HEK293 (cell line): ENCODE measurements at regions not wholly inside any gene's neighbourhood (a gene's known extent, or its start where the extent isn't known, plus 50 kb on each side); places are given as distances from the start of the nearest gene placed in this dataset.
A peak's percentile ranks its signal among the peaks of the same experiment; 100 is the strongest.

ENCODE experiments used
- CTCF ChIA-PET: fragments of 350-600 bp; formaldehyde crosslinking; extraction: SDS; loops from one replicate; lab custom pipeline; 2021; ENCODE audit warnings: antibody characterized with exemption; lab: Yijun Ruan, JAX
- POLR2A ChIA-PET: fragments of 300-600 bp; formaldehyde crosslinking; extraction: SDS; loops from one replicate; lab custom pipeline; 2020; ENCODE audit warnings: antibody characterized with exemption, inconsistent platforms; lab: Yijun Ruan, JAX
- H3K27ac ChIP-seq: fragments of 200-500 bp; sonication (Bioruptor generic); 2 replicates; pipeline ENCODE4 v1.5.1; 2014; ENCODE audit warnings: low read depth, low read length, control low read depth, inconsistent platforms; ENCODE audit errors: extremely low read depth
- H3K36me3 ChIP-seq, 2 experiments: fragments of 200-500 bp in 1 of 2; sonication (Bioruptor generic) in 1 of 2; 1 replicate in 1 of 2; 2 replicates in 1 of 2; pipeline ENCODE4 v1.5.1; 2014 to 2017; ENCODE audit warnings: inconsistent platforms in 2 of 2, low read length in 2 of 2; ENCODE audit not compliant: control insufficient read depth in 2 of 2, insufficient read depth in 1 of 2
- H3K4me1 ChIP-seq: fragments of 200-500 bp; sonication (Bioruptor generic); 2 replicates; pipeline ENCODE4 v1.5.1; 2014; ENCODE audit warnings: mild to moderate bottlenecking, low read length, inconsistent platforms; ENCODE audit not compliant: control insufficient read depth, insufficient read depth
- H3K4me3 ChIP-seq: 2 replicates; pipeline ENCODE4 v1.5.1; 2011; ENCODE audit warnings: low read depth, mild to moderate bottlenecking, control low read depth, low read length, moderate library complexity
- H3K9me3 ChIP-seq: fragments of 200-500 bp; sonication (Bioruptor generic); 2 replicates; pipeline ENCODE4 v1.5.1; 2014; ENCODE audit warnings: low read depth, low read length, inconsistent platforms; ENCODE audit not compliant: control insufficient read depth, insufficient read depth
- EGR2 ChIP-seq: fragments of 450-650 bp; formaldehyde crosslinking; IDR thresholded peaks from 2 replicates; pipeline ENCODE4 v1.5.1; 2016; ENCODE audit warnings: low read depth, missing biosample characterization, missing genetic modification characterization
- PRDM1 ChIP-seq: fragments of 450-650 bp; formaldehyde crosslinking; IDR thresholded peaks from 2 replicates; pipeline ENCODE4; 2016; ENCODE audit warnings: missing biosample characterization, missing genetic modification characterization
- SCRT2 ChIP-seq: fragments of 450-650 bp; formaldehyde crosslinking; IDR thresholded peaks from 2 replicates; pipeline ENCODE4 v1.5.1; 2016; ENCODE audit warnings: missing biosample characterization, missing genetic modification characterization
- SP2 ChIP-seq: fragments of 450-650 bp; formaldehyde crosslinking; IDR thresholded peaks from 2 replicates; pipeline ENCODE4 v1.5.1; 2016; ENCODE audit warnings: missing biosample characterization, missing genetic modification characterization
- YY1 ChIP-seq: fragments of 450-650 bp; formaldehyde crosslinking; IDR thresholded peaks from 2 replicates; pipeline ENCODE4 v1.5.1; 2018; ENCODE audit warnings: missing biosample characterization, missing genetic modification characterization
- ZBTB17 ChIP-seq: fragments of 450-650 bp; formaldehyde crosslinking; IDR thresholded peaks from 2 replicates; pipeline ENCODE4 v1.5.1; 2016; ENCODE audit warnings: missing biosample characterization, missing genetic modification characterization
- ZFHX2 ChIP-seq: fragments of 450-650 bp; formaldehyde crosslinking; conservative IDR thresholded peaks from 2 replicates; pipeline ENCODE4 v1.5.1; 2016; ENCODE audit warnings: missing biosample characterization, missing genetic modification characterization
- ZFP3 ChIP-seq: fragments of 450-650 bp; formaldehyde crosslinking; IDR thresholded peaks from 2 replicates; pipeline ENCODE4 v1.5.1; 2016; ENCODE audit warnings: low read depth, missing biosample characterization, missing genetic modification characterization
- ZFP37 ChIP-seq: fragments of 450-650 bp; formaldehyde crosslinking; IDR thresholded peaks from 2 replicates; pipeline ENCODE4 v1.5.1; 2016; ENCODE audit warnings: missing biosample characterization, missing genetic modification characterization
- ZFP41 ChIP-seq: fragments of 450-650 bp; formaldehyde crosslinking; IDR thresholded peaks from 2 replicates; pipeline ENCODE4 v1.5.1; 2016; ENCODE audit warnings: missing biosample characterization, missing genetic modification characterization, borderline replicate concordance
- ZNF391 ChIP-seq: fragments of 450-650 bp; formaldehyde crosslinking; IDR thresholded peaks from 2 replicates; pipeline ENCODE4 v1.5.1; 2016; ENCODE audit warnings: low read depth, missing biosample characterization, missing genetic modification characterization, borderline replicate concordance
- ZNF544 ChIP-seq: fragments of 450-650 bp; formaldehyde crosslinking; IDR thresholded peaks from 2 replicates; pipeline ENCODE4 v1.5.0; 2017; ENCODE audit warnings: missing biosample characterization, missing genetic modification characterization
- ZNF558 ChIP-seq: fragments of 450-650 bp; formaldehyde crosslinking; IDR thresholded peaks from 2 replicates; pipeline ENCODE4 v1.5.1; 2016; ENCODE audit warnings: missing biosample characterization, missing genetic modification characterization
- ZNF585B ChIP-seq: fragments of 450-650 bp; formaldehyde crosslinking; IDR thresholded peaks from 2 replicates; pipeline ENCODE4 v1.5.1; 2016; ENCODE audit warnings: missing biosample characterization, missing genetic modification characterization
- ZNF677 ChIP-seq: fragments of 450-650 bp; IDR thresholded peaks from 2 replicates; pipeline ENCODE4 v1.5.0; 2018; ENCODE audit warnings: missing biosample characterization, mild to moderate bottlenecking, missing genetic modification characterization, moderate library complexity
- ZNF707 ChIP-seq: fragments of 450-650 bp; formaldehyde crosslinking; IDR thresholded peaks from 2 replicates; pipeline ENCODE4 v1.5.1; 2016; ENCODE audit warnings: missing biosample characterization, missing genetic modification characterization
- TF ChIP-seq, protein P1 (sequence below): fragments of 450-650 bp; formaldehyde crosslinking; IDR thresholded peaks from 2 replicates; pipeline ENCODE4 v1.5.1; 2017; ENCODE audit warnings: missing biosample characterization, missing genetic modification characterization
- TF ChIP-seq, protein P2 (sequence below): fragments of 450-650 bp; formaldehyde crosslinking; IDR thresholded peaks from 2 replicates; pipeline ENCODE4 v1.5.1; 2017; ENCODE audit warnings: missing biosample characterization, missing genetic modification characterization
- TF ChIP-seq, protein P3 (sequence below): fragments of 450-650 bp; formaldehyde crosslinking; IDR thresholded peaks from 2 replicates; pipeline ENCODE4 v1.5.1; 2016; ENCODE audit warnings: missing biosample characterization, missing genetic modification characterization

DNA sequence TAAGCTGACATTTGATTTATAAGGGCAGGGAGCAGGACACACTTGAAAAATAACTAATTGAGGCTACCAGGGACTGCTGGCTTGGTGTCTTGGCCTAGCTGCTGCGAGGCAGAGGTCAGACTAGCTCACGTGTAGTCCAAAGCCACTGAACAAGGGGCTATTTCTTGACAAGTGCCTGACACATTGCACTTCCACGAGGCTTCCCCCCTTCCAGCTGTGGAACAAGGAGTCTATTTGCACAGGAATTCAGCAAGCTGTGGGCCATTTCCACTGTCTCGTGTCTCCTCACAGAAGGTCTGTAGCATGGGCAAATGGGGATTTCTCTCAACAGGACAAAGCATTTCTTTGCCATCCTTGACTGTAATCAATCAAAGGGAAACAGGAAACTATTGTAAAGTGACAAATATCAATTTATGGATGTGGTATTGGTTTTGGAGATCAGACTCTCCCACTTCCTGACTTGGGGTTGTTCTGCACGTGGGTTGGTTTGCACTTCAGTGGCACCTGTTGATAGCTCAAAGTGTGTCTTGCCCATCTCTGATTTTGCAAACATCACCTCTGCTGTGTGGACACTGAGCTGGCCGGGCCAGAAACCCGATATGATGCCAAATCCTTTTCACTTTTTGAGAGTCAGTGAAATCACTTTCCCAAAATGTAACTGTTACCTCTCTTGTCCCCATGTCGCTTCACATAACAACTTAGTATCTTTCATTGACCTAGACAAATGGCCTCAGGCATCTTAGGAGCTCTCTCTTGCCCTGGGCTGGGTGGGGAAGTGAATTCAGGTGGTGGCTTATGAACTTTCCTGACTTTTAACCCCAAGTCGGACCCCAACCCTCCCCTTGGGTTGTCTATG is 107.4 kb upstream of the MAMLD1 start:
- no peaks in the 10 kb centered on the region for H3K36me3 ChIP-seq
- TF ChIP-seq ZFP37 (tag by site-specific recombination) = no peak
- no peak for TF ChIP-seq YY1 (tag by site-specific recombination)
- peak; percentile 75 for TF ChIP-seq SCRT2 (tag by site-specific recombination)
- 0 out of 2 replicates have a peak, but pooled peaks have one; percentile 50 for TF ChIP-seq PRDM1 (tag by site-specific recombination)
- TF ChIP-seq, all 188 proteins: peak for 2
- ChIA-PET POLR2A (no interaction called here), CTCF (no interaction called here)
- no peaks in the 10 kb centered on the region for H3K4me1 ChIP-seq
- no peak overlapping the region for H3K27ac ChIP-seq
- H3K4me3 ChIP-seq = no peak overlapping the region
- no peaks in the 10 kb centered on the region for H3K9me3 ChIP-seq

DNA sequence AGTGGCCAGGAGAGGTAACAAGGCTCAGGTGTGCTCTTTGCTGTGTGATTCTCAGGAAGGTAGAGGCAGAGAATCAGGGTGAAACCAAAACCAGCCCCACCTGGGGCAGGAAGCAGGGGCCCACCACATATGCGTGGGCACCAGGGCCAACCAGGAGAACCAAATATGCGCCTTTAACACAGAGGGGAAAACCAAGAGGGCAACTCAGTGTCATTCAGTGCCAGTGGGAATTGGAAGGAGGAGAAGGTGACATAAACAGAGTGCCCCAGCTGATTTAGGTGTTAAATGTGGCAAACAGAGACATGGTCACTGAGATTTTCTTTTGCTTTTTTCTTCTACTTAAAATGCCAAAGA is 106.8 kb upstream of the MAMLD1 start:
- Histone ChIP-seq H3K4me1 (no peaks in the 10 kb centered on the region), H3K36me3 (no peaks in the 10 kb centered on the region), H3K9me3 (no peaks in the 10 kb centered on the region), H3K4me3 (no peak overlapping the region), H3K27ac (no peak overlapping the region)
- ChIA-PET CTCF (no interaction called here), POLR2A (no interaction called here)
- TF ChIP-seq, protein P1, sequence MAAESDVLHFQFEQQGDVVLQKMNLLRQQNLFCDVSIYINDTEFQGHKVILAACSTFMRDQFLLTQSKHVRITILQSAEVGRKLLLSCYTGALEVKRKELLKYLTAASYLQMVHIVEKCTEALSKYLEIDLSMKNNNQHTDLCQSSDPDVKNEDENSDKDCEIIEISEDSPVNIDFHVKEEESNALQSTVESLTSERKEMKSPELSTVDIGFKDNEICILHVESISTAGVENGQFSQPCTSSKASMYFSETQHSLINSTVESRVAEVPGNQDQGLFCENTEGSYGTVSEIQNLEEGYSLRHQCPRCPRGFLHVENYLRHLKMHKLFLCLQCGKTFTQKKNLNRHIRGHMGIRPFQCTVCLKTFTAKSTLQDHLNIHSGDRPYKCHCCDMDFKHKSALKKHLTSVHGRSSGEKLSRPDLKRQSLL = no peak
- no peak for TF ChIP-seq ZNF707 (tag by site-specific recombination)
- TF ChIP-seq ZNF391 (tag by site-specific recombination) = no peak
- TF ChIP-seq ZNF677 (tag by site-specific recombination) = no peak
- TF ChIP-seq ZNF558 = no peak
- TF ChIP-seq, protein P2, sequence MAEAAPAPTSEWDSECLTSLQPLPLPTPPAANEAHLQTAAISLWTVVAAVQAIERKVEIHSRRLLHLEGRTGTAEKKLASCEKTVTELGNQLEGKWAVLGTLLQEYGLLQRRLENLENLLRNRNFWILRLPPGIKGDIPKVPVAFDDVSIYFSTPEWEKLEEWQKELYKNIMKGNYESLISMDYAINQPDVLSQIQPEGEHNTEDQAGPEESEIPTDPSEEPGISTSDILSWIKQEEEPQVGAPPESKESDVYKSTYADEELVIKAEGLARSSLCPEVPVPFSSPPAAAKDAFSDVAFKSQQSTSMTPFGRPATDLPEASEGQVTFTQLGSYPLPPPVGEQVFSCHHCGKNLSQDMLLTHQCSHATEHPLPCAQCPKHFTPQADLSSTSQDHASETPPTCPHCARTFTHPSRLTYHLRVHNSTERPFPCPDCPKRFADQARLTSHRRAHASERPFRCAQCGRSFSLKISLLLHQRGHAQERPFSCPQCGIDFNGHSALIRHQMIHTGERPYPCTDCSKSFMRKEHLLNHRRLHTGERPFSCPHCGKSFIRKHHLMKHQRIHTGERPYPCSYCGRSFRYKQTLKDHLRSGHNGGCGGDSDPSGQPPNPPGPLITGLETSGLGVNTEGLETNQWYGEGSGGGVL (tag by site-specific recombination) = no peak
- no peak for TF ChIP-seq ZNF544
- TF ChIP-seq, protein P3, sequence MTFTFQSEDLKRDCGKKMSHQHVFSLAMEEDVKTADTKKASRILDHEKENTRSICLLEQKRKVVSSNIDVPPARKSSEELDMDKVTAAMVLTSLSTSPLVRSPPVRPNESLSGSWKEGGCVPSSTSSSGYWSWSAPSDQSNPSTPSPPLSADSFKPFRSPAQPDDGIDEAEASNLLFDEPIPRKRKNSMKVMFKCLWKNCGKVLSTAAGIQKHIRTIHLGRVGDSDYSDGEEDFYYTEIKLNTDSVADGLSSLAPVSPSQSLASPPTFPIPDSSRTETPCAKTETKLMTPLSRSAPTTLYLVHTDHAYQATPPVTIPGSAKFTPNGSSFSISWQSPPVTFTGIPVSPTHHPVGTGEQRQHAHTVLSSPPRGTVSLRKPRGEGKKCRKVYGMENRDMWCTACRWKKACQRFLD (tag by site-specific recombination) = no peak
- no peak for TF ChIP-seq ZNF585B (tag by site-specific recombination)
- TF ChIP-seq ZFP41 (tag by site-specific recombination) = no peak
- no peak for TF ChIP-seq SP2
- TF ChIP-seq ZFHX2 = no peak

DNA sequence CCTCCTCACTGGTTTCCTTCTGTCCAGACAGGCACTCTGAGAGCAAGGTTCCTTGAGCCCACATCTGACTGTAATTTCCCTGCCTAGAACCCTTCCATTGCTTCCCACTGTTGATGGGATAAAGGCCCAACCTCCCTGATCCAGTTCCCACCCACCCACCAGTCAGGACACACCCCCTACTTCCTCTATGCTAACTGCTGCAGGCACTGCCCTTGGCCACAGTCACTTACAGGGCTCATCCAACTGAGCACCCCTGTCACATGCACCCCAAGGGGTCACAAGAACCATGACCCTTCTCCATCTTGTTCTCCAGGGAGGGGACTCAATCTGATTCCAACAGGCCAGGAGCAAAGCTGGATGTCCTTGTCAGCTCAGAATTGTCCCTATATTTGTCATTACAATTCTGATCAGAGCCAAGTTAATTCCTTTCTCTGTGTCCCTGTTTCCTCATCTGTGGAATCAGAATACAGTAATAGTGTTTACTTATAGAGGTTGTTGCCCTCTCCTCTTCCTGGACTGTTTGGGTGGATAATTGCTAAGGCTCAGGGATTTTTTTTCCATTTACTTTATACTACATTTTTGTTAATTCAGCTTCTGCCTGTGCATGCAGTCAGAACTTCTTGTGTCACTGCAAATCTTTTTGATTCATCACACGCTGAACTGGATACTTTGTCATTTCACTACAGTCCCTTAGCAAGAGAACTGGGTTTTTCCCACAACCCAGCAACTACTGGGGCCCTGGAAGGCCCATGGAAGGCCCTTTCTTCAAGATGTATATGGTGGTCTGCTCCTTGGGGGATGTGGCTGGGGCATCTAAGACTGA is 105.6 kb upstream of the MAMLD1 start:
- H3K27ac ChIP-seq = no peak overlapping the region
- no peak overlapping the region for H3K4me3 ChIP-seq
- ChIA-PET POLR2A (no interaction called here), CTCF (no interaction called here)
- H3K36me3 ChIP-seq = no peaks in the 10 kb centered on the region
- no peak for TF ChIP-seq ZFP3 (tag by site-specific recombination)
- 0 out of 2 replicates have a peak, but pooled peaks have one; percentile 9 for TF ChIP-seq ZFHX2
- TF ChIP-seq ZBTB17 (tag by site-specific recombination) = no peak
- 0 out of 2 replicates have a peak, but pooled peaks have one; percentile 8 for TF ChIP-seq EGR2
- H3K9me3 ChIP-seq = no peaks in the 10 kb centered on the region
- H3K4me1 ChIP-seq = no peaks in the 10 kb centered on the region
